Caco-2 (cell line): ENCODE measurements at regions not wholly inside any gene's neighbourhood (a gene's known extent, or its start where the extent isn't known, plus 50 kb on each side); places are given as distances from the start of the nearest gene placed in this dataset.

Experiments used
- BruUV-seq: library from RNA; stranded (reverse); fragments of 400-500 nt; replicated peaks from 2 replicates; lab custom pipeline; 2021; lab: Mats Ljungman, UMichigan
- CTCF ChIA-PET: fragments of 300-600 bp; sonication (Branson Sonifier 250); formaldehyde crosslinking; loops from one replicate; lab custom pipeline; 2022; ENCODE audit warnings: antibody characterized with exemption; lab: Charles Lee
- POLR2A ChIA-PET: fragments of 300-600 bp; sonication (Branson Sonifier 250); formaldehyde crosslinking; loops from one replicate; lab custom pipeline; 2022; ENCODE audit warnings: antibody characterized with exemption; lab: Charles Lee
- DNase-seq, 2 experiments: peaks; one replicate each; pipeline versions ENCODE4 v3.0.0 to v3.0.0-alpha.2; 2020 to 2022
- H3K27me3 ChIP-seq: replicated peaks from 2 replicates; pipeline ENCODE4 v1.6.0; 2011; ENCODE audit warnings: low read length; ENCODE audit not compliant: control insufficient read depth, insufficient read depth
- H3K36me3 ChIP-seq: 2 replicates; pipeline ENCODE4 v1.5.1; 2011; ENCODE audit warnings: low read length; ENCODE audit not compliant: control insufficient read depth, insufficient read depth
- H3K4me1 ChIP-seq: fragments of 250-450 bp; sonication (Bioruptor Pico); 2 replicates; pipeline ENCODE4 v1.5.1; 2020; ENCODE audit warnings: mild to moderate bottlenecking
- H3K4me3 ChIP-seq: 2 replicates; pipeline ENCODE4 v1.5.1; 2011; ENCODE audit warnings: low read depth, mild to moderate bottlenecking, control low read depth, low read length
- H3K9me3 ChIP-seq: fragments of 250-450 bp; sonication (Bioruptor Pico); 2 replicates; pipeline ENCODE4 v1.5.1; 2020; ENCODE audit warnings: mild to moderate bottlenecking, moderate library complexity
- H3K27ac Mint-ChIP-seq: one replicate; pipeline ENCODE4 v1.8.0; 2022; ENCODE audit warnings: mixed read lengths; ENCODE audit not compliant: unreplicated experiment
- H3K27me3 Mint-ChIP-seq: one replicate; pipeline ENCODE4 v1.8.0; 2022; ENCODE audit warnings: mixed read lengths; ENCODE audit not compliant: insufficient read depth, unreplicated experiment
- H3K36me3 Mint-ChIP-seq: one replicate; pipeline ENCODE4 v1.8.0; 2022; ENCODE audit warnings: mild to moderate bottlenecking, mixed read lengths; ENCODE audit not compliant: insufficient read depth, unreplicated experiment
- H3K4me1 Mint-ChIP-seq: one replicate; pipeline ENCODE4 v1.8.0; 2022; ENCODE audit warnings: low read depth, mixed read lengths; ENCODE audit not compliant: unreplicated experiment
- H3K4me3 Mint-ChIP-seq: one replicate; pipeline ENCODE4 v1.8.0; 2022; ENCODE audit warnings: mild to moderate bottlenecking, moderate library complexity, mixed read lengths; ENCODE audit not compliant: unreplicated experiment
- H3K9me3 Mint-ChIP-seq: one replicate; pipeline ENCODE4 v1.8.0; 2022; ENCODE audit warnings: mixed read lengths; ENCODE audit not compliant: unreplicated experiment
- CTCF ChIP-seq, 2 experiments: fragments of 200-600 bp in 1 of 2; IDR thresholded peaks; 1 replicate in 1 of 2; 2 replicates in 1 of 2; pipeline versions ENCODE4 v1.5.1 to v1.8.0; 2011 to 2022; ENCODE audit warnings: antibody characterized with exemption in 1 of 2, control low read depth in 1 of 2, inconsistent platforms in 1 of 2, low read depth in 1 of 2, low read length in 1 of 2, mild to moderate bottlenecking in 1 of 2, moderate library complexity in 1 of 2; ENCODE audit not compliant: insufficient read depth in 1 of 2, severe bottlenecking in 1 of 2, unreplicated experiment in 1 of 2
- intact Hi-C: fragments of 100-400 bp; cut with micrococcal nuclease; formaldehyde crosslinking; loops from one replicate; pipeline ENCODE4 v1.10.0; 2022; ENCODE audit not compliant: unreplicated experiment

- no peak for TF ChIP-seq CTCF (IDR thresholded peaks at IDR 0.05; ENCODE audit: insufficient read depth in 1 of 2, low read depth in 1 of 2, low read length in 1 of 2, severe bottlenecking in 1 of 2, unreplicated experiment in 1 of 2)
- H3K4me1 Mint-ChIP-seq = no peaks in the 10 kb centered on the region
- CTCF ChIA-PET = no interaction called here
These were observed 61.0 kb upstream of the C5orf58 start for GRCh38 chr5:170171811-170172210.

GRCh38 chr5:170173227-170173626, 59.6 kb upstream of the C5orf58 start:
- POLR2A ChIA-PET = interaction anchor here (0.7 kb wide), 1 partner anchor 463 kb away, joined by 3 read pairs; no protein-coding TSS in a partner anchor
- H3K9me3 Mint-ChIP-seq = no peaks in the 10 kb centered on the region
- Histone ChIP-seq H3K4me1 (no peaks in the 10 kb centered on the region), H3K27me3 (no peaks in the 10 kb centered on the region), H3K9me3 (no peaks in the 10 kb centered on the region), H3K36me3 (no peaks in the 10 kb centered on the region), H3K4me3 (no peak overlapping the region)
- H3K4me3 Mint-ChIP-seq = no peak overlapping the region
- BruUV-seq = no TSS peak
- no peaks in the 10 kb centered on the region for H3K4me1 Mint-ChIP-seq
- intact Hi-C loops = no loop called here
- no peak for DNase-seq
- CTCF ChIA-PET = no interaction called here
- no peak for TF ChIP-seq CTCF (IDR thresholded peaks at IDR 0.05; ENCODE audit: insufficient read depth in 1 of 2, low read depth in 1 of 2, low read length in 1 of 2, severe bottlenecking in 1 of 2, unreplicated experiment in 1 of 2)
- H3K27ac Mint-ChIP-seq = no peak overlapping the region
- H3K36me3 Mint-ChIP-seq = no peaks in the 10 kb centered on the region
- H3K27me3 Mint-ChIP-seq = peaks cover 4% of the 10 kb centered on the region

More at GRCh38 chr5:170171811-170172210, 61.0 kb upstream of the C5orf58 start:
- Histone ChIP-seq H3K4me3 (no peak overlapping the region), H3K9me3 (no peaks in the 10 kb centered on the region), H3K36me3 (no peaks in the 10 kb centered on the region), H3K27me3 (no peaks in the 10 kb centered on the region), H3K4me1 (no peaks in the 10 kb centered on the region)
- H3K27me3 Mint-ChIP-seq = peaks cover 4% of the 10 kb centered on the region
- no peak overlapping the region for H3K4me3 Mint-ChIP-seq
- H3K36me3 Mint-ChIP-seq = no peaks in the 10 kb centered on the region
- intact Hi-C loops = no loop called here
- POLR2A ChIA-PET = no interaction called here
- no peak overlapping the region for H3K27ac Mint-ChIP-seq
- no TSS peak for BruUV-seq
- no peaks in the 10 kb centered on the region for H3K9me3 Mint-ChIP-seq
- DNase-seq = no peak

- CTCF ChIA-PET = no interaction called here
- POLR2A ChIA-PET = interaction anchor here (0.7 kb wide), 1 partner anchor 463 kb away, joined by 3 read pairs; no protein-coding TSS in a partner anchor
These were observed 59.1 kb upstream of the C5orf58 start for GRCh38 chr5:170173647-170174046.

More at GRCh38 chr5:170173647-170174046, 59.1 kb upstream of the C5orf58 start:
- Mint-ChIP-seq H3K4me1 (no peaks in the 10 kb centered on the region), H3K9me3 (no peaks in the 10 kb centered on the region), H3K27me3 (peaks cover 4% of the 10 kb centered on the region), H3K27ac (no peak overlapping the region), H3K4me3 (no peak overlapping the region), H3K36me3 (no peaks in the 10 kb centered on the region)
- Histone ChIP-seq H3K4me3 (no peak overlapping the region), H3K27me3 (no peaks in the 10 kb centered on the region), H3K36me3 (no peaks in the 10 kb centered on the region), H3K4me1 (no peaks in the 10 kb centered on the region), H3K9me3 (no peaks in the 10 kb centered on the region)
- BruUV-seq = no TSS peak
- intact Hi-C loops = no loop called here
- no peak for DNase-seq
- no peak for TF ChIP-seq CTCF (IDR thresholded peaks at IDR 0.05; ENCODE audit: insufficient read depth in 1 of 2, low read depth in 1 of 2, low read length in 1 of 2, severe bottlenecking in 1 of 2, unreplicated experiment in 1 of 2)
